HL-60 (cell line): ENCODE measurements at regions not wholly inside any gene's neighbourhood (a gene's known extent, or its start where the extent isn't known, plus 50 kb on each side); places are given as distances from the start of the nearest gene placed in this dataset.

ENCODE experiments used
- DNase-seq, 2 experiments: peaks; one replicate each; pipeline ENCODE4 v3.0.0-alpha.2; 2010 to 2020; ENCODE audit warnings: low read depth in 1 of 2, low spot score in 1 of 2
- H3K27ac ChIP-seq: fragments of 250-450 bp; sonication (Bioruptor Pico); replicated peaks from 2 replicates; pipeline ENCODE4 v1.5.1; 2020; ENCODE audit warnings: mild to moderate bottlenecking, moderate library complexity
- H3K27me3 ChIP-seq: fragments of 250-450 bp; sonication (Bioruptor Pico); 2 replicates; pipeline ENCODE4 v1.5.1; 2021; ENCODE audit warnings: mild to moderate bottlenecking, moderate library complexity; ENCODE audit not compliant: insufficient read depth, poor library complexity, severe bottlenecking
- H3K4me3 ChIP-seq: replicated peaks from 2 replicates; pipeline ENCODE4 v1.5.1; 2011; ENCODE audit warnings: mild to moderate bottlenecking, control low read depth, low read length; ENCODE audit not compliant: insufficient read depth
- CTCF ChIP-seq: IDR thresholded peaks from one replicate; pipeline ENCODE4 v1.5.1; 2011; ENCODE audit warnings: low read length, control low read depth, inconsistent platforms; ENCODE audit not compliant: insufficient read depth
- GABPA ChIP-seq: IDR thresholded peaks from 2 replicates; pipeline ENCODE4 v1.6.1; 2012; ENCODE audit warnings: low read depth
- POLR2AphosphoS5 ChIP-seq: IDR thresholded peaks from 2 replicates; pipeline ENCODE4 v1.6.1; 2012; ENCODE audit warnings: low read depth
- REST ChIP-seq: IDR thresholded peaks from 2 replicates; pipeline ENCODE4 v1.6.1; 2012; ENCODE audit warnings: low read depth; ENCODE audit not compliant: insufficient replicate concordance
- SPI1 ChIP-seq: IDR thresholded peaks from 2 replicates; pipeline ENCODE4 v1.6.1; 2012; ENCODE audit warnings: low read depth, mild to moderate bottlenecking, borderline replicate concordance

- no peak overlapping the region for H3K27ac ChIP-seq
- TF ChIP-seq GABPA, result no peak
- no peak for TF ChIP-seq REST
- TF ChIP-seq CTCF, result no peak
- TF ChIP-seq SPI1, result no peak
- no peak for TF ChIP-seq POLR2AphosphoS5
- H3K27me3 ChIP-seq, result no peaks in the 10 kb centered on the region
- DNase-seq, result no peak
- no peak overlapping the region for H3K4me3 ChIP-seq
Measured at GRCh38 chr5:165695796-165696195, 2190.4 kb downstream of the MAT2B start.

GRCh38 chr5:165705960-165706359 lies 2200.5 kb downstream of the MAT2B start:
- TF ChIP-seq SPI1 (no peak), GABPA (no peak), REST (no peak), POLR2AphosphoS5 (no peak), CTCF (no peak)
- Histone ChIP-seq H3K27me3 (no peaks in the 10 kb centered on the region), H3K27ac (no peak overlapping the region), H3K4me3 (no peak overlapping the region)
- no peak for DNase-seq

GRCh38 chr5:165712011-165712410 lies 2206.6 kb downstream of the MAT2B start:
- TF ChIP-seq CTCF (no peak), REST (no peak), SPI1 (no peak), POLR2AphosphoS5 (no peak), GABPA (no peak)
- Histone ChIP-seq H3K27me3 (no peaks in the 10 kb centered on the region), H3K4me3 (no peak overlapping the region), H3K27ac (no peak overlapping the region)
- DNase-seq, result no peak
